HG03095 (cell line): ENCODE measurements at regions not wholly inside any gene's neighbourhood (a gene's known extent, or its start where the extent isn't known, plus 50 kb on each side); places are given as distances from the start of the nearest gene placed in this dataset.
"Not testable (repeated sequence)": the region's sequence is repeated elsewhere in the genome, so short reads cannot be mapped to it uniquely, and the experiment has no call there.

Source experiments
- ATAC-seq: cut with Tn5 transposase; IDR thresholded peaks from one replicate; pipeline ENCODE4 v1.9.1; 2021; ENCODE audit warnings: moderate library complexity; ENCODE audit not compliant: unreplicated experiment

GRCh38 chr10:2893991-2894390, 173.4 kb upstream of the PFKP start:
- no peak for ATAC-seq

GRCh38 chr10:2893158-2893845, 174.0 kb upstream of the PFKP start:
- ATAC-seq, result no peak

GRCh38 chr10:2891770-2892124, 175.6 kb upstream of the PFKP start:
- no peak for ATAC-seq

GRCh38 chr10:2891073-2891769, 176.1 kb upstream of the PFKP start:
- no peak for ATAC-seq

- ATAC-seq, result no peak
These were observed 177.3 kb upstream of the PFKP start for GRCh38 chr10:2890093-2890492.

- ATAC-seq, result no peak
These were observed 178.8 kb upstream of the PFKP start for GRCh38 chr10:2888403-2889004.

- ATAC-seq, result no peak
These were observed 179.8 kb upstream of the PFKP start for GRCh38 chr10:2887391-2888070.

GRCh38 chr10:2886662-2887061, 180.7 kb upstream of the PFKP start:
- no peak for ATAC-seq

GRCh38 chr10:2885288-2886278, 181.8 kb upstream of the PFKP start:
- no peak for ATAC-seq

GRCh38 chr10:2883983-2884540, 183.3 kb upstream of the PFKP start:
- ATAC-seq, result not testable (repeated sequence)

- ATAC-seq, result no peak
These were observed 184.1 kb upstream of the PFKP start for GRCh38 chr10:2883238-2883637.

GRCh38 chr10:2882628-2883027, 184.7 kb upstream of the PFKP start:
- no peak for ATAC-seq

GRCh38 chr10:2881720-2882620, 185.4 kb upstream of the PFKP start:
- no peak for ATAC-seq

- not testable (repeated sequence) for ATAC-seq
These were observed 187.3 kb upstream of the PFKP start for GRCh38 chr10:2880050-2880449.

GRCh38 chr10:2878818-2879217, 188.5 kb upstream of the PFKP start:
- ATAC-seq, result no peak

GRCh38 chr10:2876032-2876431, 191.3 kb upstream of the PFKP start:
- no peak for ATAC-seq

GRCh38 chr10:2874963-2875362, 192.4 kb upstream of the PFKP start:
- ATAC-seq, result no peak

- ATAC-seq, result no peak
These were observed 193.6 kb upstream of the PFKP start for GRCh38 chr10:2873769-2874168.

- no peak for ATAC-seq
These were observed 195.6 kb upstream of the PFKP start for GRCh38 chr10:2871673-2872219.
